Neural progenitor cell (in vitro differentiated cells): ENCODE measurements at regions not wholly inside any gene's neighbourhood (a gene's known extent, or its start where the extent isn't known, plus 50 kb on each side); places are given as distances from the start of the nearest gene placed in this dataset.

Experiments used
- EZH2 ChIP-seq: fragments of 200-600 bp; sonication (generic); IDR thresholded peaks from 2 replicates; pipeline ENCODE4 v1.6.1; 2017; ENCODE audit warnings: antibody characterized with exemption, mild to moderate bottlenecking, moderate library complexity
- TF ChIP-seq, protein P1 (sequence below): fragments of 200-600 bp; sonication (generic); IDR thresholded peaks from 2 replicates; pipeline ENCODE4 v1.5.1; 2017; ENCODE audit warnings: antibody characterized with exemption, mild to moderate bottlenecking

- TF ChIP-seq, protein P1, sequence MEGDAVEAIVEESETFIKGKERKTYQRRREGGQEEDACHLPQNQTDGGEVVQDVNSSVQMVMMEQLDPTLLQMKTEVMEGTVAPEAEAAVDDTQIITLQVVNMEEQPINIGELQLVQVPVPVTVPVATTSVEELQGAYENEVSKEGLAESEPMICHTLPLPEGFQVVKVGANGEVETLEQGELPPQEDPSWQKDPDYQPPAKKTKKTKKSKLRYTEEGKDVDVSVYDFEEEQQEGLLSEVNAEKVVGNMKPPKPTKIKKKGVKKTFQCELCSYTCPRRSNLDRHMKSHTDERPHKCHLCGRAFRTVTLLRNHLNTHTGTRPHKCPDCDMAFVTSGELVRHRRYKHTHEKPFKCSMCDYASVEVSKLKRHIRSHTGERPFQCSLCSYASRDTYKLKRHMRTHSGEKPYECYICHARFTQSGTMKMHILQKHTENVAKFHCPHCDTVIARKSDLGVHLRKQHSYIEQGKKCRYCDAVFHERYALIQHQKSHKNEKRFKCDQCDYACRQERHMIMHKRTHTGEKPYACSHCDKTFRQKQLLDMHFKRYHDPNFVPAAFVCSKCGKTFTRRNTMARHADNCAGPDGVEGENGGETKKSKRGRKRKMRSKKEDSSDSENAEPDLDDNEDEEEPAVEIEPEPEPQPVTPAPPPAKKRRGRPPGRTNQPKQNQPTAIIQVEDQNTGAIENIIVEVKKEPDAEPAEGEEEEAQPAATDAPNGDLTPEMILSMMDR, result no peak
- no peak for TF ChIP-seq EZH2
These were observed 60.6 kb downstream of the DRD1 start for GRCh38 chr5:175383350-175383749.
